Uterus (tissue), 3 donors: ENCODE measurements at regions not wholly inside any gene's neighbourhood (a gene's known extent, or its start where the extent isn't known, plus 50 kb on each side); places are given as distances from the start of the nearest gene placed in this dataset.

Experiments
- DNase-seq, 2 donors: peaks; one replicate each; pipeline ENCODE4 v3.0.0-alpha.2; 2019 to 2020
- H3K27ac ChIP-seq, 2 donors: fragments of 200-600 bp; sonication (generic); 1 replicate in 1 of 2; 2 replicates in 1 of 2; pipeline ENCODE4 v1.5.1; 2016 to 2018
- H3K27me3 ChIP-seq, 2 donors: fragments of 200-600 bp; sonication (generic); one replicate each; pipeline ENCODE4 v1.5.1; 2018 to 2019; ENCODE audit warnings: control low read depth in 1 of 2
- H3K36me3 ChIP-seq, 2 donors: fragments of 200-600 bp; sonication (generic); one replicate each; pipeline ENCODE4 v1.5.1; 2019; ENCODE audit warnings: control low read depth in 1 of 2
- H3K4me1 ChIP-seq, 2 donors: fragments of 200-600 bp; sonication (generic); one replicate each; pipeline ENCODE4 v1.5.1; 2018 to 2019; ENCODE audit warnings: control low read depth in 1 of 2
- H3K4me3 ChIP-seq, 2 donors: fragments of 200-600 bp; sonication (generic); 1 replicate in 1 of 2; 2 replicates in 1 of 2; pipeline ENCODE4 v1.5.1; 2018 to 2019; ENCODE audit warnings: mild to moderate bottlenecking in 1 of 2
- H3K9me3 ChIP-seq, 2 donors: fragments of 200-600 bp; sonication (generic); one replicate each; pipeline ENCODE4 v1.5.1; 2019; ENCODE audit warnings: control low read depth in 1 of 2
- CTCF ChIP-seq, 4 experiments: fragments of 200-600 bp in 2 of 4; fragments of 450-650 bp in 2 of 4; sonication (generic) in 2 of 4; IDR thresholded peaks; one replicate each; pipeline ENCODE4 v1.5.1; 2016 to 2019; ENCODE audit warnings: antibody characterized with exemption in 4 of 4, mild to moderate bottlenecking in 2 of 4, moderate library complexity in 1 of 4
- POLR2A ChIP-seq, 2 donors: fragments of 450-650 bp; IDR thresholded peaks; one replicate each; pipeline ENCODE4 v1.6.1; 2016; ENCODE audit warnings: antibody characterized with exemption in 2 of 2, mild to moderate bottlenecking in 1 of 2, moderate library complexity in 1 of 2
- intact Hi-C: fragments of 100-400 bp; cut with DNase I; formaldehyde crosslinking; loops from one replicate; pipeline ENCODE4 v1.15.1; 2023; ENCODE audit warnings: low total_unique reads
- donor health status: DM: yes; HTN: yes; CAD: no.

GRCh38 chr12:115216301-115216700, 532.3 kb upstream of the TBX3 start:
- Histone ChIP-seq H3K9me3 (no peaks in the 10 kb centered on the region), H3K27ac (no peak overlapping the region), H3K4me1 (no peaks in the 10 kb centered on the region), H3K36me3 (no peaks in the 10 kb centered on the region), H3K27me3 (no peaks in the 10 kb centered on the region), H3K4me3 (no peak overlapping the region)
- intact Hi-C loops = no loop called here
- DNase-seq = no peak
- TF ChIP-seq POLR2A (IDR thresholded peaks at IDR 0.05) = no peak
- TF ChIP-seq CTCF (IDR thresholded peaks at IDR 0.05) = no peak

- Histone ChIP-seq H3K27ac (no peak overlapping the region), H3K9me3 (no peaks in the 10 kb centered on the region), H3K4me3 (no peak overlapping the region), H3K4me1 (no peaks in the 10 kb centered on the region), H3K36me3 (no peaks in the 10 kb centered on the region), H3K27me3 (no peaks in the 10 kb centered on the region)
- intact Hi-C loops = no loop called here
- TF ChIP-seq POLR2A (IDR thresholded peaks at IDR 0.05) (no peak), CTCF (IDR thresholded peaks at IDR 0.05) (no peak)
- no peak for DNase-seq
These were observed 531.6 kb upstream of the TBX3 start for GRCh38 chr12:115215544-115215943.

- intact Hi-C loops = no loop called here
- H3K4me1 ChIP-seq = no peaks in the 10 kb centered on the region
- TF ChIP-seq CTCF (IDR thresholded peaks at IDR 0.05) (no peak), POLR2A (IDR thresholded peaks at IDR 0.05) (no peak)
- no peaks in the 10 kb centered on the region for H3K36me3 ChIP-seq
- H3K4me3 ChIP-seq = no peak overlapping the region
- H3K9me3 ChIP-seq = no peaks in the 10 kb centered on the region
- no peak for DNase-seq
- H3K27ac ChIP-seq = peak overlapping the region; percentile 29 to 41
- H3K27me3 ChIP-seq = no peaks in the 10 kb centered on the region
These were observed 529.6 kb upstream of the TBX3 start for GRCh38 chr12:115213538-115214016.

- peak overlapping the region; percentile 29 to 41 for H3K27ac ChIP-seq
- intact Hi-C loops = no loop called here
- H3K9me3 ChIP-seq = no peaks in the 10 kb centered on the region
- H3K4me3 ChIP-seq = no peak overlapping the region
- no peak for DNase-seq
- H3K4me1 ChIP-seq = no peaks in the 10 kb centered on the region
- H3K36me3 ChIP-seq = no peaks in the 10 kb centered on the region
- H3K27me3 ChIP-seq = no peaks in the 10 kb centered on the region
- no peak for TF ChIP-seq POLR2A (IDR thresholded peaks at IDR 0.05)
These were observed 529.1 kb upstream of the TBX3 start for GRCh38 chr12:115213118-115213517.

GRCh38 chr12:115212356-115212755, 528.4 kb upstream of the TBX3 start:
- intact Hi-C loops = no loop called here
- Histone ChIP-seq H3K4me1 (no peaks in the 10 kb centered on the region), H3K36me3 (no peaks in the 10 kb centered on the region), H3K27ac (no peak overlapping the region), H3K9me3 (no peaks in the 10 kb centered on the region), H3K27me3 (no peaks in the 10 kb centered on the region), H3K4me3 (no peak overlapping the region)
- no peak for TF ChIP-seq CTCF (IDR thresholded peaks at IDR 0.05)
- TF ChIP-seq POLR2A (IDR thresholded peaks at IDR 0.05) = no peak
- DNase-seq = no peak
